H1 (cell line): ENCODE measurements at regions not wholly inside any gene's neighbourhood (a gene's known extent, or its start where the extent isn't known, plus 50 kb on each side); places are given as distances from the start of the nearest gene placed in this dataset.
A peak's percentile ranks its signal among the peaks of the same experiment; 100 is the strongest.

Experiments used
- CTCF ChIA-PET: fragments of 300-600 bp; sonication (Branson Sonifier 250); formaldehyde crosslinking; loops from one replicate; lab custom pipeline; 2021; ENCODE audit not compliant: partially characterized antibody; lab: Charles Lee
- POLR2A ChIA-PET: fragments of 300-600 bp; sonication (Branson Sonifier 250); formaldehyde crosslinking; loops from one replicate; lab custom pipeline; 2021; ENCODE audit warnings: inconsistent platforms; ENCODE audit not compliant: partially characterized antibody; lab: Charles Lee
- DNase-seq, 2 experiments: peaks; one replicate each; pipeline versions ENCODE4 v3.0.0 to v3.0.0-alpha.2; 2010 to 2022; ENCODE audit warnings: low spot score in 2 of 2, low read depth in 1 of 2, mixed read lengths in 1 of 2
- FAIRE-seq: peaks from 2 replicates; lab custom pipeline; 2011; peaks lifted over from hg19 to GRCh38; lab: Jason Lieb, UNC
- H2AFZ ChIP-seq: 2 replicates; pipeline ENCODE4 v1.8.1; 2012; ENCODE audit warnings: low read length, inconsistent platforms
- H2AK5ac ChIP-seq: 2 replicates; pipeline ENCODE4 v1.6.1; 2013; ENCODE audit warnings: low read depth, low read length
- H2BK120ac ChIP-seq: replicated peaks from 2 replicates; pipeline ENCODE3; 2013; ENCODE audit warnings: low read depth, low read length, inconsistent platforms
- H2BK12ac ChIP-seq: 2 replicates; pipeline ENCODE4 v1.6.1; 2013; ENCODE audit warnings: low read depth, low read length
- H2BK15ac ChIP-seq: 2 replicates; pipeline ENCODE4 v1.6.1; 2013; ENCODE audit warnings: low read length
- H2BK20ac ChIP-seq: 2 replicates; pipeline ENCODE4 v1.6.1; 2013; ENCODE audit warnings: low read length
- H2BK5ac ChIP-seq: 2 replicates; pipeline ENCODE4 v1.6.1; 2013; ENCODE audit warnings: low read depth, low read length
- H3K14ac ChIP-seq: 2 replicates; pipeline ENCODE4 v1.6.1; 2013; ENCODE audit warnings: inconsistent platforms; ENCODE audit not compliant: insufficient read length
- H3K18ac ChIP-seq: 2 replicates; pipeline ENCODE4 v1.6.1; 2013; ENCODE audit warnings: low read length; ENCODE audit errors: extremely low read depth
- H3K23ac ChIP-seq: 2 replicates; pipeline ENCODE4 v1.6.1; 2013; ENCODE audit warnings: inconsistent platforms; ENCODE audit not compliant: insufficient read length
- H3K23me2 ChIP-seq: 2 replicates; pipeline ENCODE4 v1.6.1; 2013; ENCODE audit warnings: low read depth, low read length
- H3K27ac ChIP-seq: 2 replicates; pipeline ENCODE4 v1.6.1; 2011; ENCODE audit warnings: low read depth, low read length, inconsistent platforms
- H3K27me3 ChIP-seq, 4 experiments: replicated peaks in 1 of 4; 1 replicate in 1 of 4; 2 replicates in 3 of 4; pipeline versions ENCODE4 v1.6.1 to v1.8.1; 2011 to 2013; ENCODE audit warnings: low read length in 3 of 4, mild to moderate bottlenecking in 3 of 4, inconsistent platforms in 2 of 4, mixed read lengths in 2 of 4, moderate library complexity in 1 of 4; ENCODE audit not compliant: control insufficient read depth in 3 of 4, insufficient read depth in 3 of 4; ENCODE audit errors: extremely low read depth in 1 of 4
- H3K36me3 ChIP-seq, 4 experiments: 2 replicates each; pipeline versions ENCODE4 v1.6.1 to v1.8.1; 2011 to 2013; ENCODE audit warnings: mild to moderate bottlenecking in 4 of 4, low read length in 3 of 4, moderate library complexity in 2 of 4, control low read depth in 1 of 4, inconsistent platforms in 1 of 4; ENCODE audit not compliant: insufficient read depth in 4 of 4, control insufficient read depth in 2 of 4
- H3K4ac ChIP-seq: replicated peaks from 2 replicates; pipeline ENCODE3; 2013; ENCODE audit warnings: low read length, low read depth, mixed read lengths, inconsistent platforms; ENCODE audit not compliant: insufficient read length
- H3K4me1 ChIP-seq, 4 experiments: replicated peaks in 1 of 4; 1 replicate in 1 of 4; 2 replicates in 3 of 4; pipeline versions ENCODE4 v1.6.1 to v1.8.1; 2011 to 2013; ENCODE audit warnings: low read length in 3 of 4, inconsistent platforms in 2 of 4, mixed read lengths in 1 of 4; ENCODE audit not compliant: insufficient read depth in 4 of 4, control insufficient read depth in 3 of 4
- H3K4me2 ChIP-seq, 2 experiments: 2 replicates each; pipeline versions ENCODE4 v1.6.1 to v1.8.1; 2011 to 2013; ENCODE audit warnings: low read depth in 2 of 2, low read length in 2 of 2, control low read depth in 1 of 2, inconsistent platforms in 1 of 2, mild to moderate bottlenecking in 1 of 2; ENCODE audit not compliant: insufficient read depth in 1 of 2
- H3K4me3 ChIP-seq, 4 experiments: fragments of 200-600, 300-600 bp in 1 of 4; sonication (generic), shearing (Covaris generic), sonication (Bioruptor Twin) in 1 of 4; 2 replicates each; pipeline versions ENCODE4 v1.5.1 to v1.8.1; 2011 to 2016; ENCODE audit warnings: low read length in 4 of 4, low read depth in 3 of 4, control low read depth in 2 of 4, inconsistent platforms in 2 of 4, mild to moderate bottlenecking in 2 of 4, mixed read lengths in 1 of 4, moderate library complexity in 1 of 4; ENCODE audit not compliant: insufficient read depth in 2 of 4; ENCODE audit errors: extremely low read depth in 1 of 4
- H3K56ac ChIP-seq: replicated peaks from 2 replicates; pipeline ENCODE3; 2013; ENCODE audit warnings: low read depth, mild to moderate bottlenecking, mixed read lengths, low read length, inconsistent platforms; ENCODE audit not compliant: insufficient read length
- H3K79me1 ChIP-seq: 2 replicates; pipeline ENCODE4 v1.6.1; 2013; ENCODE audit warnings: low read depth, low read length, control low read depth
- H3K79me2 ChIP-seq, 2 experiments: 2 replicates each; pipeline versions ENCODE4 v1.6.1 to v1.8.1; 2012 to 2013; ENCODE audit warnings: low read length in 2 of 2, mild to moderate bottlenecking in 2 of 2, inconsistent platforms in 1 of 2; ENCODE audit not compliant: insufficient read depth in 2 of 2, control insufficient read depth in 1 of 2
- H3K9ac ChIP-seq, 4 experiments: replicated peaks in 1 of 4; 1 replicate in 1 of 4; 2 replicates in 3 of 4; pipeline versions ENCODE4 v1.6.1 to v1.8.1; 2011 to 2013; ENCODE audit warnings: low read depth in 3 of 4, low read length in 3 of 4, control low read depth in 2 of 4, mild to moderate bottlenecking in 2 of 4, moderate library complexity in 2 of 4, inconsistent platforms in 1 of 4; ENCODE audit errors: extremely low read depth in 1 of 4
- H3K9me3 ChIP-seq, 2 experiments: 2 replicates each; pipeline versions ENCODE4 v1.6.1 to v1.8.1; 2012 to 2013; ENCODE audit warnings: mild to moderate bottlenecking in 2 of 2, moderate library complexity in 2 of 2, control low read depth in 1 of 2, inconsistent platforms in 1 of 2, low read depth in 1 of 2, low read length in 1 of 2, mixed read lengths in 1 of 2; ENCODE audit not compliant: insufficient read depth in 2 of 2
- H4K20me1 ChIP-seq, 2 experiments: replicated peaks in 1 of 2; 2 replicates each; pipeline versions ENCODE3 to v1.8.1; 2011 to 2013; ENCODE audit warnings: inconsistent platforms in 2 of 2, low read length in 2 of 2, mild to moderate bottlenecking in 1 of 2; ENCODE audit not compliant: insufficient read depth in 2 of 2, control insufficient read depth in 1 of 2
- H4K5ac ChIP-seq: 2 replicates; pipeline ENCODE4 v1.6.1; 2013; ENCODE audit warnings: low read length, low read depth, mixed read lengths, inconsistent platforms; ENCODE audit not compliant: insufficient read length
- H4K8ac ChIP-seq: 2 replicates; pipeline ENCODE4 v1.8.0; 2013; ENCODE audit warnings: mild to moderate bottlenecking, moderate library complexity, low read length, inconsistent platforms; ENCODE audit not compliant: insufficient read depth; ENCODE audit errors: extremely low read depth
- H4K91ac ChIP-seq: replicated peaks from 2 replicates; pipeline ENCODE3; 2013; ENCODE audit warnings: low read length, mixed read lengths, inconsistent platforms; ENCODE audit not compliant: insufficient read length
- BRCA1 ChIP-seq: IDR thresholded peaks from 2 replicates; pipeline ENCODE4 v1.6.1; 2012; ENCODE audit warnings: low read depth, low read length, improper control_type of control experiment
- CBX8 ChIP-seq: fragments of 300-800, 300-1000 bp; sonication (generic); IDR thresholded peaks from 2 replicates; pipeline ENCODE4 v1.7.1; 2016; ENCODE audit warnings: low read depth, low read length, borderline replicate concordance
- EZH2 ChIP-seq: fragments of 200-600 bp; sonication (generic); IDR thresholded peaks from 2 replicates; pipeline ENCODE4 v1.7.1; 2012; ENCODE audit warnings: low read depth, mild to moderate bottlenecking, moderate library complexity, low read length, inconsistent platforms; ENCODE audit not compliant: severe bottlenecking
- RXRA ChIP-seq: IDR thresholded peaks from 2 replicates; pipeline ENCODE4 v1.6.1; 2011; ENCODE audit warnings: low read depth, mild to moderate bottlenecking, low read length, moderate library complexity; ENCODE audit not compliant: insufficient read depth
- WGBS, 2 experiments: shearing (Covaris generic) in 1 of 2; methylation state at CpG; one replicate each; pipeline versions ENCODE4 v1.1.6 to v1.1.7; 2013 to 2015; ENCODE audit warnings: low lambda C conversion rate in 2 of 2, mixed read lengths in 2 of 2, inconsistent platforms in 1 of 2, low coverage in 1 of 2, missing lambda C conversion rate in 1 of 2; ENCODE audit not compliant: insufficient replicate concordance in 2 of 2, insufficient coverage in 1 of 2, insufficient read length in 1 of 2; ENCODE audit errors: extremely low coverage in 1 of 2, missing lambda C conversion rate in 1 of 2; 5-methylcytosine and 5-hydroxymethylcytosine counted together

DNA sequence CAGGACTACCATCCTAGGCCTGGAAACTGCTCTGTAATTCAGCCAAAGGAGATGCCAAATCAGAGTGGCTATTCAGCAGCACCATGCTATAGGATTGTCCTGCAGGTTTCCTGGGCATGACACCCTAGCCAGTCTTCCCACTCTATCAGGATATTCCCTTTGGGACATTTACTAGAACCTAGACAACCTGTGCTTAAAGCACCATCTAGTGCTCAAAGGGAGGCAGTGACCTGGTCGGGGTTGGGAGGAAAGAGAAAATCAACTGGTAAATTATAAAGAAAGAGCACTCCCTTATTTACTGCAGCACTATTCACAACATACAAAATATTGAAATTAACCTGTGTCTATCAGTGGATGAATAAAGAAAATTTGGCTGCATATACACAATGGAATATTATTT is 67.2 kb upstream of the SMLR1 start:
- H3K9me3 ChIP-seq, result no peaks in the 10 kb centered on the region
- no peak overlapping the region for H3K4me2 ChIP-seq
- H3K27me3 ChIP-seq, result no peaks in the 10 kb centered on the region
- H4K8ac ChIP-seq, result no peak overlapping the region
- H3K18ac ChIP-seq, result no peak overlapping the region
- ChIA-PET POLR2A (no interaction called here), CTCF (interaction anchor here (0.7 to 1.6 kb wide), 16 partner anchors 14 to 691 kb away, joined by 3 to 8 read pairs (median 3); no protein-coding TSS in a partner anchor)
- FAIRE-seq (peak; percentile 92), DNase-seq (peak in 1 of 2 experiments; percentile 49)
- H4K5ac ChIP-seq, result no peak overlapping the region
- no peak overlapping the region for H3K4ac ChIP-seq
- H2BK5ac ChIP-seq, result no peak overlapping the region
- no peak overlapping the region for H3K56ac ChIP-seq
- H2BK12ac ChIP-seq, result no peak overlapping the region
- H3K23me2 ChIP-seq, result no peaks in the 10 kb centered on the region; the same call in 1 of the 2 replicates
- no peak overlapping the region for H2BK15ac ChIP-seq
- no peak overlapping the region for H2BK120ac ChIP-seq
- H2BK20ac ChIP-seq, result no peak overlapping the region
- H3K4me1 ChIP-seq, result no peaks in the 10 kb centered on the region
- H4K20me1 ChIP-seq, result no peaks in the 10 kb centered on the region
- no peak overlapping the region for H2AK5ac ChIP-seq
- WGBS, 2 experiments, result 29% methylated on average over 1 of the region's 1 CpG; no CpG with 5 or more reads in 1 of the 2 experiments
- H3K27ac ChIP-seq, result no peak overlapping the region
- no peaks in the 10 kb centered on the region for H3K79me2 ChIP-seq
- H3K14ac ChIP-seq, result no peak overlapping the region
- H3K79me1 ChIP-seq, result no peaks in the 10 kb centered on the region
- H4K91ac ChIP-seq, result no peak overlapping the region
- no peak overlapping the region for H3K9ac ChIP-seq
- H3K23ac ChIP-seq, result no peak overlapping the region
- no peak overlapping the region for H2AFZ ChIP-seq
- H3K4me3 ChIP-seq, result no peak overlapping the region
- H3K36me3 ChIP-seq, result no peaks in the 10 kb centered on the region
- no peak for TF ChIP-seq RXRA
- TF ChIP-seq EZH2, result no peak
- no peak for TF ChIP-seq CBX8
- TF ChIP-seq BRCA1, result no peak
